Suppressor macrophage treated with lipopolysaccharide for 1 hour (primary cell): ENCODE measurements at regions not wholly inside any gene's neighbourhood (a gene's known extent, or its start where the extent isn't known, plus 50 kb on each side); places are given as distances from the start of the nearest gene placed in this dataset.

Experiments
- DNase-seq, 3 donors: peaks; one replicate each; pipeline ENCODE4 v3.0.0-alpha.2; 2020 to 2022

DNA sequence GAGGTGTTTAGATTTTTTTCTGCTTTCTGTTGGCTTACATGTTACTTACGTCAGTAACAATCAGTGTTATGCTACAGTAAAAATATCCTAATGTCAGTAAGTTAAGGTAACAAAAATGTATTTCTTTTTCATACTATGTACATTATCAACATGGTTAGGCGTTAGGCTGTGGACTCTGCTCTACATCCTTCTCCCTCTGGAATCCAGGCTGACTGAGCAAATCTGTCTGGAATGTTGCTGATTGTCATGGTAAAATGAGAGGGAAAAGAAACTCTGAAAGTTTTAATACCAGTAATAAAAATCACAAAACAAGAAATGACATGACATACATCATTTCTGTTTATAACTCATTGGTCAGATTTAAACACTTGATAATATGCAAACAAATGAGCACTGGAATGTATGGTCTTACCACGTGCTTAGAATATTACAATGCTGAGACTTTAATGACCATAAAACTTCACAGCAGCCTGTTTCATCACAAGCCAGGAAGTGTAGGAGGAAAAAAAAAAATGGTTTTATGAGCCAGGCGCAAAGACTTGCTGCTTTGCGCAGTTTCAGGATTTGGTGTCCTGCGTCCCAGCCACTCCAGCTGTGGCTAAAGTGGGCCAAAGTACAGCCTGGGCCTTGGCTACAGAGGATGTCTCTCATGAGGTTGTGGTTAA, 252.4 kb downstream of the FSIP2 start:
- DNase-seq: no peak

DNA sequence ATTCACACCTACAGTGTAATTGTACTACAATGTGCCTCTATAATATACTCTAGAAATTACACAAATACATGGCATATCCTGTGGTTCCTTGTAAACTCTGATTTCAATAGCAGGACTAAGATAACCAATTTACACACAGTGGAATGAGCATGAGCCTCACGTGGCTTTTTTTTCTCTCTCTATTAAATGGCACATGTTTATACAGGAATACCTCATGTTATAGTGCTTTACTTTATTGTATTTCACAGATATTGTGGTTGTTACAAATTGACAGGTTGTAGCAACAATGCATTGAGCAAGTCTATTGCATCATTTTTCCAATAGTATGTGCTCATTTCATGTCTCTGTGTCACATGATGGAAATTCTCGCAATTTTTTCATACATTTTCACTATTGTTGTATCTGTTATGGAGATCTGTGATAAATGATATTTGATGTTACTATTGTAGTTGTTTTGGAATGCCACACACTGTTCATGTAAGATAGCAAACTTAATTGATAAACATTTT, 260.0 kb downstream of the FSIP2 start:
- no peak for DNase-seq

DNA sequence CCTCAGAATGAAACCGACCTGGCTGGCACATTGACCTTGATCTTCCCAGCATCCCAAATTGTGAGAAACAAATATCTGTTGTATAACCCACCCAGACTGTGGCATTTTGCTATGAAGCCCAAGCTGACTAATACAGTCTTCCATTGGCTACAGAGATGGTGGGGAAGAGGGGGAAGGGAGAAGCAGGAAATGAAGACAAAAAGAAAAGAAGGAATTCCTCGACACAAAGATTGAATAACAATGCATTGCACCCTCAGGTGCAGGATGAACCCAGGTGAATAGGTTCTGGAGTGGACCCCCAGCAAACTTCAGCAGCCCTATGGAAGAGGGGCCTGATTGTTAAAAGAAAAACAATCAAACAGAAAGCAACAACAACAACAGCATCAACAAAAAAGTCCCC, 270.7 kb downstream of the FSIP2 start:
- DNase-seq: no peak

DNA sequence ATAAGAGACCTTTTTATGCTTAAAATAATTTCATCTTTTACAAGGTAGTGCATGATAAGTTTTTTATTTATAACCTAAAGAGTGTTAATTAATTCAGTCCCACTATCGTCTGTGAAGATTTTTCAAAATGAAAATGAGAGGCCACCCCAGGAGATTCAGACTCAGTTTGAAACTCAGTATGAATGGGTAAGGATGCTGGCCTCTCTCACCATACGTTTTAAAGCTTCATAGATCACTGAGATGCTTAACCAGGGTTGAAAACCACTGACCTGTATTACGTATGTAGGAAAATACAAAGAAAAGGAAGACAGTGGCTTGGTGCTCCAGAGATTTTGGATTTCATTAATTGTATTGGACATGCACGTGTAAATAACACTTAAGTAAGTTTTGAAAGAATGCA, 278.7 kb downstream of the FSIP2 start:
- no peak for DNase-seq

DNA sequence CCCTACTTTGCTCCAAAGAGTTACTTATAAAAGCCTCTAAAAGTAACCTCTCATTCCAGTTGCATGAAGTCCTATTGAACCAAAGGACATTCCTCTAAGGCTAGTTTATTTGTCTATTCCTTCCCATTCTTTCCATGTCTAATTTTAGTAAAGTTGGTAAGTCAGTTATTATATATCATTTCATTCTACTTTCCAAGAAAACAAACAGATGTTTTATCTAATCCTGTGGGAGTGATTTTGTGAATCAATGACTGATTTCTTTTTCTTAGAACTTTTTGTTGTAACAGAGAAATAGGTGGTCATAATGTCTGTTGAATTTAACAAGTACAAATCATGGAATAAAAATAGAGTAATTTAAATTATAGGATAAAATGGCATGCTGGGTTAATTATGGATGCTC, 286.3 kb downstream of the FSIP2 start:
- no peak for DNase-seq

- DNase-seq: peak in 1 of 3 donors; percentile 9
These were observed 289.3 kb downstream of the FSIP2 start for GRCh38 chr2:186027922-186028321.

DNA sequence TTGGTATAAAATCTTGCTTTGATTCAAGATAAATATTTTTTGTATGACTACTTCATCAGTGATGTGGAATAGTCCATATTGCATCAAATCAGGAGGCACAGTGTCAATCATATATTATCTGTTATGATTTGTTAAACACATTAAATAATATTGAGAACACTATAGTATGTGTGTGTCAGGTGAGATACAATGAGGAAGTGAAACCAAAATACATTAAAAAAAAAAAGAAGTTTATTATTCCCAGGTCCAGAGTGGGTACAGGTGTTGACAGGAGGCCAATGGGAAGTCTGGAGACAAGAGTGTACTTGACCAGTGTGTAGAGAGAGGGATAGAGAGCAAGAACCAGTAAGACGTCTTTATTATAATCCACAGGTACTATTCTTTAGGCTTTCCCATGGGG, 292.6 kb downstream of the FSIP2 start:
- DNase-seq: no peak

DNA sequence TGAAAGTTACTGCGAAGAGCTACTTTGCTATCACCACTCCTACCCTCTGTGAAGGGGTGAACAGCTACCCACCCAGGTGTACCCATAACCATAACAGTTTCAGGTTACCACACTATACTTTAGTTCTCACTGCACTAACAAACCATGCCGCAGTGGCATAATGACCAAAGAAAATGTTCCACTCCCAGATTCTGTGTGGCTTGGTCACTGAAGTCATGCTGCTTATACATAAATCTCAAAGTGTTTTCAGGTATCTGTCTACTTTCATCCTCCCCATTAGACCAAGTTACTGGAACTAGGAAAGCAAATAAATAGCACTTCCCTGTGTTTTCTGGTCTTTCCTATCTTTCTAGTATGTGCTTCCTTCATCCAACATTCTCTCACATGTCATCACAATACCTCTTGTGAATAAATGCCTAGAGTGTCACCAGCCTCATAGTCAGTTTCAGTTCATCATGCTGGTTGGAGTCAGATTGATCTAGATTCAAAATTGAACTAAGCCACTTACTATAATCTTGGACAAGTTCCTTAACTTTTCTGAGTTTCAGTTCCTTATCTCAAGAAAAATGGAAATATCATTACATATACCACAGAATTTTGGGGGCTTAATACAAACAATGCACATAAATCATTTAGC, 293.6 kb downstream of the FSIP2 start:
- peak in 2 of 3 donors; percentile 9 to 20 for DNase-seq

DNA sequence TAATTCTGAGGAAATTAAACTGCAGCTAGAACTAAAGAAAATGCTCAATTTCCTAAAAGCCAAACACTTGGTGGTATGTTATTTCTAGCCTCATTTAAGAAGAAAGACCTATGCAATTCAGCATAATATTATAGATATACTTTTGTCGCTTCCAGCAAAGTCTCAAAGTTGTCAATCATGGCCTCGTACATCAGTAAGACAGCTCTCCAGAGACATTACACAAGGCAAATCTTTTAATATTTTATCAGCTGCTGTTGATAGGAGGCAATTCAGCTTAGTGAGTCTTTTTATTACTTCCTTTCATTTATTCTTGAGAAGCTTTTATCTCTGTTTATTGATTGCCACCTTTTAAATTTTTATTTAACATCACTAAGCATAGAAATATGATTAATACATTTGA, 294.3 kb downstream of the FSIP2 start:
- DNase-seq: no peak

DNA sequence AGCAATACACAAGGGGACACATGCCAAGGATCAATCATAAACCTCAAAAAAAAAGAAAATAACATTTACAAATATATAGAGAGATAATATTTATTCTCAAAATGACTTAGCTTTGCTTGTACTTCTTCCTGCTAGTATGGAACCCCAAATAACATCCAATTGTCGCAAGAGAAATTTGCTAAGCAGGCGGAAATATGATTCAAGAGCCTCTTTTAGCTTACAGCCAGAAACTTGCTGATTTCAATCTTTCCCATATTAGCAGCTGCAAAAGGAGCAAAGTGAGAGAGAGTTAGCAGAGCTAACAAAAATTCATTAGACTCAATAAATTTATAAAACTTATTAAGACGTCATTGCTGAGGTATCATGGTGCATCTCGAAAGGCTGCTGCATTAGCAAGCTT, 294.9 kb downstream of the FSIP2 start:
- no peak for DNase-seq

DNA sequence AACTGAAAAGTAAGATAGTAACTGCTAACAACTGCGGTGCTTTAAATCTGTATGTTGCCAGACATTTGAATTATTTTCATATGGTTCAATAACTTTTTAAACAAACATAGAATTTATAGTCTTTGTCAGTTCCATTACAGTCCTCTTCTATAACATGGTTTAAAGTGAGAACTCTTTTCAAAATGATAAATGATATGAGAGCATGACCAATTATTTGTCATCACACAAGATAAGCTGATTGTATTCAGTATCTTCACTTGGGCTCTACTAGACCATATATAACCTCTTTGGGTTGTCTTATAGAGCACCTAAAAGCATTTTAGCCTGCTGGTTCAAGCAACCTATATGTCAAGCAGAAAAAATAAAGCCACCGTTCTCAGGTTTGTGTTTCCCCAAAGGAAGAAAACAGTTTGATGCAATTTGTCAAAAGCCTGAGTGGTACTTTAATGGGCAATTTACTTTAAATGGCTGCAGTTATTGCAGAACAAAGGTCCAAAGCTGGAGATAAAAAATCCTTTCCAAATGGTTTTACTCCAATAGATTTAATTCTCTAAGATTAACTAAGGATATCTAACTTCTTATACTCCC, 298.4 kb downstream of the FSIP2 start:
- no peak for DNase-seq

DNA sequence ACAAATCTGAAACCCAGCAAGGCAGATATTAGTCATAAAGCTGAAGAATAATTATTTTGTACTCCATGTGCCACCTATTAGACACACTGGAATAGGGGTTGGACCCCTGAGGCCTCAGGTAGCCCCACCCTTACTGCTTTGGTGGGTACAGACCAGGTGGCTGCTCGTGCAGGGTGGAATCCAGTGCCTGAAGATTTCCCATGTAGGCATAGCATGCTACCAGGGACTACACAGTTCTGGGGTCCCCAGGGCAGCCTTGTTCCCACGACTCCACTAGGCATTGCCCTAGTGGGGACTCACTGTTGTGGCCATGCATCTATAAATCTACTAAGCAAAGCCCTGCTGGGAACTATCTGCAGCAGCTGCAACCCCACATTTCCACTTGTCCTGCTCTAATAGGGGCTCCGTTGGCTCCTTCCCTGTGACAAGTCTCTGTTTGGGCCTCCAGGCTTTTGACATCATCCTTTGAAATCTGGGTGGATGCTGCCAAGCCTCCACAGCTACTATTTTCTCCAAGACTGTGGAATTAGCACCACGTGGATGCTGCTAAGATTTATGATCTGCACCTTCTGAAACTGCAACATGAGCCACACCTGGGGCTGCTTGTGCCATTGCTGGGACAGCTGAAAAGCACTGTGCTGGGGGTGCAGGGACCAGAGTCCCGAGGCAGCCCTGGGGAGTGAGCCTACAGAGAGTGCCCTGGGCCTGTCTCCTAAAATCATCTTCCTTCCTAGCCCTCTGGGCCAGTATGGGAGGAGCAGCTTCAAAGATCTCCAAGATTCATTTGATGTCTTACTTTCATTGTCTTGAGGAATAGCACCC, 303.8 kb downstream of the FSIP2 start:
- DNase-seq: no peak

- no peak for DNase-seq
These were observed 306.2 kb downstream of the FSIP2 start for GRCh38 chr2:186044761-186045160.

DNA sequence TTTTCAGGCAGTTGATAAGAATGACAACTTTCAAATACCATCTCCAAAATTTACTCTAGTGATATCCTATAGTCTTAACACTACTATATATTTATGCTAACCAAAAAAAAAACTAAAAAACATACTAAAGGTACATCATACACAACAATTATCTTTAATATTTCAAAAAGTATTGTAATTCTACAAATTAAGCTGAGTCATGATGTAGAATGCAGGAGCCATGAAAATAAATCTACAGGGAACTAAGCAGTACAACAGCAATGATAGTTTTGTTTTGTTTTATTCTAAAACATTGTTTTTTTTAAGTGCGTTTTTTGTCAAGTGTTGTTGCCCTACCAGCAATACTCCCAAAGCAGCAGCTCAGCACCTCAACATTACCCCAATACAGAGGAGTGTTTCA, 314.3 kb downstream of the FSIP2 start:
- DNase-seq: no peak

DNA sequence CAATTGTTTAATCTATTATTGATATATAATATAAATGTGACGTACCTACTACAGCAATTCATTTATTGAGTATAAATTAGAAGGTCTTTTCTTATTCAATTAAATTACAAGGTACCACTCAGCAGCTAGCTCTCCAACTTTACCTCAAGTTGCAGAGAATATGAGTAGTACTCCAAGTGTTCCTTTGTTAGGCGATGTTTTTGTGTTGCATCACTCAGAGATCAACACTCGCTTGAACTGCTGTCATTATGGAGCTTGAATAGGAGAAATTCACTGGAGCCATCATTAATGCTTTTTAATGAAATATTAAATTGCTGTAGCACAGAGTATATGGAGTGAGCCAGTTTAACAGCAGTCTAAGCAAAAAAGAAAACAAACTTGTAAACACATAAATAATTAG, 320.0 kb downstream of the FSIP2 start:
- DNase-seq: no peak

GRCh38 chr2:186059096-186059495, 320.5 kb downstream of the FSIP2 start:
- no peak for DNase-seq

DNA sequence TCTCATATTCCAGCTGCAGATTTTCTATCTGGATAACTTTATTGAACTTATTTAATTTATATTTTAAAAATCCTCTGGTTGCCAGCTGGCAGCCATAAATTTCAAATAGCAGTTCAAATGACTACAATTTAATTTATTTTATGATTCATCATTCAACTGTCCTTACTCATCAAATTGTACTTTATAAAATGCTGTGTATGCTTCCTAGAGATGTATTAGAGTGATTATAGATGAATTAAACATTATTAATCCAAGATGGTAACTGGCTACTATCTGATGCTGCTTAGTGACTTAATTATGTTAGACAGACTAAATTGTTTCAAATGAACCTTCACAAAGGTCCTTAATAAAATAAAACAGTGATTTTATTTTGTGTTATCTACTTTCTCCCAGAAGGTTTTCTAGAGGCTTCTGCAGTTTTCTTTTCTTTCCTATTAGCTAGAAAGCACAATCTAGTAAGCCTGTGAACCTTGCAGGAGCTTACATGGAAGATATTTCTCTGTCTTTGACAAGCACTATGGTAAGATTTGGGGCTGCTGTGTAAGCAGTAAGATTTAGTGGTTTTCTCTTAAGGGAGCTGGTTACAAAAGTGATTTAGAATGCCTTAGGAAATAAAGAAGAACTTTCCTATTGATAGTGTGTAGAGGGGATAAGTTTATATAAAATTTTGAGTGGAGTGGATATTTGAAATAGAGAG, 322.3 kb downstream of the FSIP2 start:
- peak in 1 of 3 donors; percentile 1 for DNase-seq

DNA sequence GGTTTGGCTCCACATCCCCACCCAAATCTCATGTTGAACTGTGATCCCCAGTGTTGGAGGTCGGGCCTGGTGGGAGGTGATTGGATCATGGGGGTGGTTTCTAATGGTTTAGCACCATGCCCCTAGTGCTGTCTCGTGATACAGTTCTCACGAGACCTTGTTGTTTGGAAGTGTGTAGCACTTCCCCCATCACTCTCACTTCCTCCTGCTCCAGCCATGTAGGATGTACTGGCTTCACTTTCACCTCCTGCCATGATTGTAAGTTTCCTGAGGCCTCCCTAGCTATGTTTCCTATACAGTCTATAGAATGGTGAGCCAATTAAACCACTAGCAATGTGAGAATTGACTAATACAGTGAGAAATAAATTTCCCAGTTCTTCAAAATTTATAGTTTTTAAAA, 325.9 kb downstream of the FSIP2 start:
- DNase-seq: no peak

GRCh38 chr2:186065491-186065890, 326.9 kb downstream of the FSIP2 start:
- DNase-seq: no peak

DNA sequence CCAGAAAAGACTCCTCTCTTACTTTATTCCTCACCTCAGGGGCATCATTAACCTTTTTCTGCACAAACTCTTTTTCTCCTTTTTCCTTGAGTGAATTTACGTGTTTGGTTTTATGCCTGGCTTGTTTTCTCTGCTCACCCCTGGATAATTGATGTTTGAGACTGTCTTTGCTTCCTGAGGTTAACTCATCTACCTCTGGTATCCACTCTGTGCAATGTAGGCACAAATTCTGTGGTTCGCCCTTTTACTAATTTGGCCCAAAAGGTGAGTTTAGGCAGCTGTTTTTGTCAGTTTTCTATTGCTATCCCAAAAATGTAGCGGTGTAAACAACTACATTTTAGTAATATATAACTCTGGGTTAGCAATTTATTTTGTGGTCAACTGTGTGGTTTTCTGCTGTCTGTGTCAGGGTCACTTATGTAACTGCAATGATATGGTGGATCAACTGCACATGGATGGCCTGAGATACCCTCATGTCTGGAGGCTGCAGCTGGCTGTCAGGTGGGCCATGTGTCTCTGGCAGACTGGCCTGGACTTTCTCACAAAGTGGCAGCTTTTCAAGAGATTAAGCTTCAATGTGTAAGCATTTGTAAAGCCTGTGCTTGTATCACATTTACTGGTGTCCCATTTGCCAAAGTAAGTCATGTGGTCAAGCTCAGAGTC, 329.7 kb downstream of the FSIP2 start:
- DNase-seq: no peak

DNA sequence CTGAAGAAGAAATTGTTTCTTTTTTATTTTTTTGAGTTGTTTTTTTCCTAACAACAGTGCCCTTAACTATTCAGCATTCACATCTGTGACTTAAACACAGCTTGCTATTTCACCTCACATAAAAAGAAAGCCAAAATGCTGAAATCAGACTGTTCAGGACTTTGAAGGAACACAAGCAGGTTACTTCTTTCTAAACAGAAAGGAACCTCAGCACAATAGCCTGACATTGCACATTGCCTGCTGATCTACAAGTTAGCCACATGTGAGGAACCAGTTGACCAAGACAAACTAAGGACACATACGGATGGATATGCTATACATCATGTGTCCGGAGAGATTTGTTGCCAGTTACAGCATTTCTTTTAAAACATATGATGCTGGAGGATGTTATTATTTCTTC, 331.1 kb downstream of the FSIP2 start:
- no peak for DNase-seq

DNA sequence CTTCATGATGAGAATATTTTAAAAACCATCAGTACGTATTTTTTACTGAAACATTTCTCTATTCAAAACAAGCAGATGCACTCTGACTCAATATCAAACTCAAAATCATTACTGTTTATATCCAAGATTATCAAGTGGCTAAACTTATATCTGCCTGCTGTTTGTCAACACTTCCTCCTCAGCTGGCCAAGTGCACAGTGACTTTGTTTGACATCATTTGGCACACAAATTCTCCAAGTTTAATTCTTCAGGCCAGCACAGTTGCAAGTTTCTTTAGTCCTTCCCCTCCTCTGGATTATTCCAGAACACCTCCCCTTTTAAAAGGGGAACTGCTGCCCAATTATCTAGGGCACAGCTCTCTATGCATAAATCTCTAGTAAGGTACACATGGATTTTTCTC, 346.6 kb downstream of the FSIP2 start:
- no peak for DNase-seq
